ENCODE measurements at regions not wholly inside any gene's neighbourhood (a gene's known extent, or its start where the extent isn't known, plus 50 kb on each side); places are given as distances from the start of the nearest gene placed in this dataset.

- TF ChIP-seq POLR2A (IDR thresholded peaks at IDR 0.05; ENCODE audit: low read length) (no peak), GATA1 (IDR thresholded peaks at IDR 0.05; ENCODE audit: low read depth, low read length) (no peak)
- DNase-seq = no peak
Measured at GRCh38 chr14:66120402-66120801, 365.8 kb upstream of the CCDC196 start.

GRCh38 chr14:66121859-66122258 is 364.3 kb upstream of the CCDC196 start:
- TF ChIP-seq GATA1 (IDR thresholded peaks at IDR 0.05; ENCODE audit: low read depth, low read length) (no peak), POLR2A (IDR thresholded peaks at IDR 0.05; ENCODE audit: low read length) (no peak)
- DNase-seq = no peak

GRCh38 chr14:66129224-66129623 is 356.9 kb upstream of the CCDC196 start:
- TF ChIP-seq POLR2A (IDR thresholded peaks at IDR 0.05; ENCODE audit: low read length) (no peak), GATA1 (IDR thresholded peaks at IDR 0.05; ENCODE audit: low read depth, low read length) (no peak)
- no peak for DNase-seq

GRCh38 chr14:66131111-66131510 is 355.1 kb upstream of the CCDC196 start:
- no peak for DNase-seq
- TF ChIP-seq POLR2A (IDR thresholded peaks at IDR 0.05; ENCODE audit: low read length) (no peak), GATA1 (IDR thresholded peaks at IDR 0.05; ENCODE audit: low read depth, low read length) (no peak)

GRCh38 chr14:66133666-66134065 is 352.5 kb upstream of the CCDC196 start:
- no peak for TF ChIP-seq GATA1 (IDR thresholded peaks at IDR 0.05; ENCODE audit: low read depth, low read length)
- DNase-seq = no peak

- DNase-seq = no peak
- TF ChIP-seq GATA1 (IDR thresholded peaks at IDR 0.05; ENCODE audit: low read depth, low read length) = no peak
- TF ChIP-seq POLR2A (IDR thresholded peaks at IDR 0.05; ENCODE audit: low read length) = no peak
Measured at GRCh38 chr14:66135831-66136230, 350.3 kb upstream of the CCDC196 start.

- no peak for TF ChIP-seq GATA1 (IDR thresholded peaks at IDR 0.05; ENCODE audit: low read depth, low read length)
- no peak for DNase-seq
Measured at GRCh38 chr14:66137081-66137480, 349.1 kb upstream of the CCDC196 start.

GRCh38 chr14:66139432-66139831 is 346.7 kb upstream of the CCDC196 start:
- DNase-seq = no peak
- no peak for TF ChIP-seq POLR2A (IDR thresholded peaks at IDR 0.05; ENCODE audit: low read length)
- TF ChIP-seq GATA1 (IDR thresholded peaks at IDR 0.05; ENCODE audit: low read depth, low read length) = no peak

GRCh38 chr14:66140213-66140918 is 345.8 kb upstream of the CCDC196 start:
- no peak for TF ChIP-seq GATA1 (IDR thresholded peaks at IDR 0.05; ENCODE audit: low read depth, low read length)
- no peak for TF ChIP-seq POLR2A (IDR thresholded peaks at IDR 0.05; ENCODE audit: low read length)
- no peak for DNase-seq

GRCh38 chr14:66140963-66141362 is 345.2 kb upstream of the CCDC196 start:
- DNase-seq = no peak
- TF ChIP-seq GATA1 (IDR thresholded peaks at IDR 0.05; ENCODE audit: low read depth, low read length) = no peak
- no peak for TF ChIP-seq POLR2A (IDR thresholded peaks at IDR 0.05; ENCODE audit: low read length)

- DNase-seq = no peak
- TF ChIP-seq GATA1 (IDR thresholded peaks at IDR 0.05; ENCODE audit: low read depth, low read length) (no peak), POLR2A (IDR thresholded peaks at IDR 0.05; ENCODE audit: low read length) (no peak)
Measured at GRCh38 chr14:66141733-66142132, 344.4 kb upstream of the CCDC196 start.

- TF ChIP-seq GATA1 (IDR thresholded peaks at IDR 0.05; ENCODE audit: low read depth, low read length) (no peak), POLR2A (IDR thresholded peaks at IDR 0.05; ENCODE audit: low read length) (no peak)
- DNase-seq = no peak
Measured at GRCh38 chr14:66143387-66144112, 342.6 kb upstream of the CCDC196 start.

- no peak for DNase-seq
- TF ChIP-seq GATA1 (IDR thresholded peaks at IDR 0.05; ENCODE audit: low read depth, low read length) = no peak
- no peak for TF ChIP-seq POLR2A (IDR thresholded peaks at IDR 0.05; ENCODE audit: low read length)
Measured at GRCh38 chr14:66152302-66152701, 333.9 kb upstream of the CCDC196 start.

- no peak for DNase-seq
- TF ChIP-seq POLR2A (IDR thresholded peaks at IDR 0.05; ENCODE audit: low read length) (no peak), GATA1 (IDR thresholded peaks at IDR 0.05; ENCODE audit: low read depth, low read length) (no peak)
Measured at GRCh38 chr14:66152747-66153146, 333.4 kb upstream of the CCDC196 start.

GRCh38 chr14:66163023-66163422 is 323.1 kb upstream of the CCDC196 start:
- TF ChIP-seq POLR2A (IDR thresholded peaks at IDR 0.05; ENCODE audit: low read length) (no peak), GATA1 (IDR thresholded peaks at IDR 0.05; ENCODE audit: low read depth, low read length) (no peak)
- DNase-seq = no peak

Measured in erythroblast (primary cell).